ENCODE measurements at regions not wholly inside any gene's neighbourhood (a gene's known extent, or its start where the extent isn't known, plus 50 kb on each side); places are given as distances from the start of the nearest gene placed in this dataset.

DNA sequence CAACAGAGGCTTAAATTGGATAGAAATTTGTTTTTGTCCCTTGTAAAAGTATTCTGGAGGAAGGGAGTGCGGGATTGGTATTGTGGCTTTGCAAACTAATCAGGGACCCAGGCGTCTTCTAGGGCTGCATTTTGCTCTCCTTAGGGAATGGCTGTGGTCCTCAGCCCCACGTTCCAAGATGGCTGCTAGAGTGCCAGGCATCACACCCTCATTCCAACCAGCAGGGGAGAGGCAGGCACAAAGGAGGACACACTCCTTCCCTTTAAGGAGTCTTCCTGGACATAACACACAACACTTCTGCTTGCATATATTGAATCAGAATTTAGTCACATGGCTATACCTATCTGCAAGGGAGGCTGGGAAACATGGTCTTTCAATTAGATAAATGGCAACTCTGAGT lies 174.5 kb upstream of the LYSMD4 start:
- H3K18ac ChIP-seq (ENCODE audit: low read depth, low read length), result no peak overlapping the region
- no peak overlapping the region for H3K23ac ChIP-seq (ENCODE audit: low read depth, low read length)
- H3K56ac ChIP-seq (ENCODE audit: extremely low read depth, insufficient read depth, low read length), result no peak overlapping the region
- H3K4me2 ChIP-seq (ENCODE audit: low read depth, low read length), result no peak overlapping the region
- no peaks in the 10 kb centered on the region for H3K36me3 ChIP-seq (ENCODE audit: control insufficient read depth, insufficient read depth, low read length)
- intact Hi-C loops (cut with micrococcal nuclease), result no loop called here
- no peak overlapping the region for H2BK5ac ChIP-seq (ENCODE audit: low read depth, low read length, poor library complexity, severe bottlenecking)
- H3K4ac ChIP-seq (ENCODE audit: low read depth, low read length), result no peak overlapping the region
- H2BK120ac ChIP-seq (ENCODE audit: low read depth, low read length), result no peak overlapping the region
- H2AK9ac ChIP-seq (replicated peaks; ENCODE audit: low read depth, low read length, poor library complexity), result no peak overlapping the region
- no peak overlapping the region for H2BK15ac ChIP-seq (ENCODE audit: low read depth, low read length)
- H3K9me3 ChIP-seq (ENCODE audit: control insufficient read depth, insufficient read depth, low read length), result no peaks in the 10 kb centered on the region; the same call in 1 of the 2 replicates
- H3K14ac ChIP-seq (replicated peaks; ENCODE audit: low read depth, low read length), result no peak overlapping the region
- no peaks in the 10 kb centered on the region for H3K4me1 ChIP-seq (ENCODE audit: control insufficient read depth, insufficient read depth, low read length)
- no peaks in the 10 kb centered on the region for H4K20me1 ChIP-seq (ENCODE audit: insufficient read depth, low read length)
- no peak overlapping the region for H2BK20ac ChIP-seq (ENCODE audit: low read depth, low read length)
- H3K9me1 ChIP-seq (ENCODE audit: insufficient read depth, low read length), result no peaks in the 10 kb centered on the region
- DNase-seq (no peak), ATAC-seq (ENCODE audit: low read depth) (no peak)
- TF ChIP-seq, protein P1, sequence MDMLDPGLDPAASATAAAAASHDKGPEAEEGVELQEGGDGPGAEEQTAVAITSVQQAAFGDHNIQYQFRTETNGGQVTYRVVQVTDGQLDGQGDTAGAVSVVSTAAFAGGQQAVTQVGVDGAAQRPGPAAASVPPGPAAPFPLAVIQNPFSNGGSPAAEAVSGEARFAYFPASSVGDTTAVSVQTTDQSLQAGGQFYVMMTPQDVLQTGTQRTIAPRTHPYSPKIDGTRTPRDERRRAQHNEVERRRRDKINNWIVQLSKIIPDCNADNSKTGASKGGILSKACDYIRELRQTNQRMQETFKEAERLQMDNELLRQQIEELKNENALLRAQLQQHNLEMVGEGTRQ (IDR thresholded peaks at IDR 0.05; ENCODE audit: low read depth, low read length), result no peak
- TF ChIP-seq MAZ (IDR thresholded peaks at IDR 0.05; ENCODE audit: borderline replicate concordance, low read depth, low read length) (no peak), RAD21 (IDR thresholded peaks at IDR 0.05; ENCODE audit: low read length) (no peak), RFX5 (IDR thresholded peaks at IDR 0.05; ENCODE audit: low read depth, low read length) (no peak), RCOR1 (IDR thresholded peaks at IDR 0.05; ENCODE audit: insufficient replicate concordance, low read length) (no peak), CEBPB (IDR thresholded peaks at IDR 0.05; ENCODE audit: low read depth, low read length) (no peak), BHLHE40 (IDR thresholded peaks at IDR 0.05; ENCODE audit: low read depth, low read length) (no peak)
- no peak overlapping the region for H2AK5ac ChIP-seq (ENCODE audit: low read depth, low read length)
- in situ Hi-C loops (cut with MboI; ENCODE audit: low sequenced_read_pairs), result no loop called here
- no peaks in the 10 kb centered on the region for H3K79me1 ChIP-seq (ENCODE audit: low read depth in 1 of 2, low read length in 2 of 2)
- H4K8ac ChIP-seq (ENCODE audit: low read depth in 2 of 2, low read length in 2 of 2), result no peak overlapping the region
- no peak overlapping the region for H3K9ac ChIP-seq (ENCODE audit: low read depth, low read length)
- H4K91ac ChIP-seq (ENCODE audit: insufficient read depth, low read depth, low read length), result no peak overlapping the region
- ChIA-PET CTCF (no interaction called here), POLR2A (ENCODE audit: unreplicated experiment) (no interaction called here)
- no peaks in the 10 kb centered on the region for H3K27me3 ChIP-seq (ENCODE audit: control insufficient read depth, insufficient read depth, low read length)
- no TSS peak for BruUV-seq (replicated peaks)
- H2AFZ ChIP-seq (replicated peaks; ENCODE audit: low read length, poor library complexity), result no peak overlapping the region
- no peak overlapping the region for H3K4me3 ChIP-seq (ENCODE audit: insufficient read depth, low read depth, low read length)
- no peak overlapping the region for H3K27ac ChIP-seq (ENCODE audit: insufficient read depth, low read length)
- dilution Hi-C loops (cut with HindIII; ENCODE audit: low sequenced_read_pairs, unreplicated experiment), result no loop called here
- 67% methylated on average over 3 of the region's 3 CpGs; no CpG with 5 or more reads in 1 of the 2 experiments for WGBS, 2 experiments (ENCODE audit: extremely low coverage in 2 of 2, insufficient read length in 1 of 2)
- no peak overlapping the region for H4K5ac ChIP-seq (ENCODE audit: low read depth, low read length)
